ENCODE measurements at regions not wholly inside any gene's neighbourhood (a gene's known extent, or its start where the extent isn't known, plus 50 kb on each side); places are given as distances from the start of the nearest gene placed in this dataset.

DNA sequence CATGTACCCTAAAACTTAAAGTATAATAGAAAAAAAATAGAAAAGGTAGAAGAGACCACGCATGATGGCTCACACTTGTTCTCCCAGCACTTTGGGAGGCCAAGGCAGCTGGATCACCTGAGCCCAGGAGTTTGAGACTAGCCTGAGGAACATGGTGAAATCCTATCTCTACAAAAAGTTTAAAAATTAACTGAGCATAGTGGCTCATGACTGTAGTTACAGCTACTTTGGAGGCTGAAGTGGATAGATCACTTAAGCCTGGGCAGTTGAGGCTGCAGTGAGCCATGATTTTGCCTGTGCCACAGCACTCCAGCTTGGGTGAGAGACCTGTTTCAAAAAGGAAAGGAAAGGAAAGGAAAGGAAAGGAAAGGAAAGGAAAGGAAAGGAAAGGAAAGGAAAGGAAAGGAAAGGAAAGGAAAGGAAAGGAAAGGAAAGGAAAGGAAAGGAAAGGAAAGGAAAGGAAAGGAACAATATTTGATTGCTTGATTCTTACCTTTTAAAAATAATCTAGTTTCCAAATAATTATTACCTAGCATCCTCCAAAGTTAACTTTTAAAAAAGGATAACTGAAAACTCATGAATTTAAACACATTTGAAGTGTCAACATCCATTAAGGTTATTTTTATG is 99.9 kb upstream of the PAX6 start:
- DNase-seq (ENCODE audit: low spot score) = no peak

DNA sequence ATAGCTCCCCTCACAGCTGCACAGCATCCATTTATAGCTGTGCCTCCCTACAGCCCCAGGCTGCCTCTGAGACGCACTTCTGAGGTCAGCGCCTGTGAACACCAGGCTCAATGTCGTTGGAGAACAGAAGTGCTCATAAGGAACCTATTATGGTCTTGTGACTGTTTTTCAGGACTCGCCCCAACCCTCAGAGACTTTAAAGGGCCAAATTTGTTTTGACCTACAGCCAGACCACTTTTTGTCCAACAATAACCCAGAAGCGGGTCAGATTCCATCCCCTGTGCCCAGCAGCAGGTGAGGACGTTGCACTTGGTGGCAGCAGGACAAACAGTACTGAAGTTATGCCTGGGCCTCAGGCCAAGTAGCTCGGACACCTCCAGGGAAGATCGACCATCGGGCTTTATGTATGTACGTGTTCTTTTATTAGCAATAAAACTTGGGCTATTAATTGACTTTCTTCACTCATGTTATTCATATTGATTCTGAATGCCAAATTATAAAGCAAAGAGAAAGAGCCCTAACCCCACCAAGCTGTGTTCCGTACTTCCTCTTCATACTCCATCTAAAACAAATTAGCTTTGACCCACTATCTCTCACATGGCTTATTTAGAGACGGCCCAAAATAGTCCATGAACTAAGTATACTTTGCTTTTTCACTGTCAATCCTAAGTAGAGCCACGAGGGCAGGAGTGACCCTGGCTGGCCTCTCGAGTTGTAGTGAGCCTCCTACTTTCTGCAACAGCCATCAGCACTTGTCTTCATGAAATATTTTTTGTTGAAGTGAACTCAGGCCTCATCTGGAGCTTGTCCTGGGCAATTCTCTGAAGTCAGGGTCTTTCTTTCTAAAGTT is 92.3 kb upstream of the PAX6 start:
- no peak for DNase-seq (ENCODE audit: low spot score)

DNA sequence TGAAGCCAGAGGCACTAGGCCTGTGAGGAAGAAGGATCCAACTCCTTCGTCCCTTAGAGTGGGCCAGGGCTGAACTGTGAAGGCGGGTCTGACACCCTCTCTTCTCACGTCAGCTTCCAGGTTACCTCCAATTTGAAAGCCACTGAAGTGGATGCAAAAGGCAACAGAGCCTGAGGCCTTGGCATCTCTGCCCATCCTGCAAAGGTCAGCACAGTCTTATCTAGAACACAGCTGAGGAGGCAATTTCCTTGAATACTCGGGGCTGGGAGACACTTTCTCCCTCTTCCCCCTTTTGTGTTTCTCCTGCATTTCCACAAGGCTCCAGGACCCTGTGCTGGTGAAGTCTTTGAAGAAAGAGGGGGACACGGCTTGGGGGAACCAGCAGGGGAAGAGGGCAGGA is 91.6 kb upstream of the PAX6 start:
- no peak for DNase-seq (ENCODE audit: low spot score)

DNA sequence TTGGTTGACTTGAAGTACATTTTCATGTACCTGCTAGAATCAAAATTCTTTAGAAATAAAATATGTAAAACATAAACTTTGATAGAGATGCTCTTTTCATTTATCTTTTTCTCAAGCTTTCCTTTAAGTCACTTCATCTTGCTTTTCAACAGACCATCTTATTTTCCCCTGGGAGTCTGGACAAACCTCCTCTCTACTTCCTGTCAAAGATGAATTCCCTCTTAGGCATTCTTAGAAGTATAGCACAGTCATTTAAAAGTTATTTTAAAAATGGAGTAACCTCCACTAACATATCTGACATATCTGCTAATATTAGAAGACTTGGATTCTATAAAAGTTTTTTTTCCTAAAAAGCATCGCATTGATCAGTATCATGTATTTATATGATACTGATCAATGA is 84.8 kb upstream of the PAX6 start:
- DNase-seq (ENCODE audit: low spot score) = no peak

DNA sequence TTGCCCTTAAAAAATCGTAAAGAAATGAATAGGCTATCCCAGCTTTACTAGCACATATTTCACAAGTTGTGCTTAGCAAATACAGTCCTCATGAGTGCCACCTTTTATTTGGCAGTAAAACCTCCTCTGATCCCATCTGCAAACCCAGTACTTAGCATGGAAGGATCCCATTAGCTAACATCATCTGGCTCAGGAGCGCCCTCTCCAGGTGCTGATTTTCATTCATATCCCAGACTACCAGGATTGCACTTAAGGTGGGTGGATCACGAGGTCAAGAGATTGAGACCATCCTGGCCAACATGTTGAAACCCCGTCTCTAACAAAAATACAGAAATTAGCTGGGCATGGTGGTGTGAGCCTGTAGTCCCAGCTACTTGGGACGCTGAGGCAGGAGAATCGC is 76.1 kb upstream of the PAX6 start:
- no peak for DNase-seq (ENCODE audit: low spot score)

DNA sequence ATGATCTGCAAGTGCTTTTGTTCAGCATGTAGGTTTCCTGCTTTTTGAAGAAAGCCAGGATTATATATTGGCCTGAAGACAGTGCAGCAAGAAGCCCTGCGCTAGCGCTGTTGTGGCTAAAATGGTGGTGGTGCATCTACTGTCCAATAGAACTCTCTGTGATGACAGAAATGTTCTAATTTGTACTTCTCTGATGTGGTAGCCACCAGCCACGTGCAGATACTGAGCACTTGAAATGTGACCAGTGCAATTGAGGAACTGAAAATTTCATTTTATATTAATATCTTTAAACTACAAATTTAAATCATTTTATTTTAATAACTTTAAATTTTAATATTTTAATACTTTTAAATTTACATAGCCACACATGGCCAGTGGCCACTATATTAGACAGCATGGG is 73.0 kb upstream of the PAX6 start:
- no peak for DNase-seq (ENCODE audit: low spot score)

DNA sequence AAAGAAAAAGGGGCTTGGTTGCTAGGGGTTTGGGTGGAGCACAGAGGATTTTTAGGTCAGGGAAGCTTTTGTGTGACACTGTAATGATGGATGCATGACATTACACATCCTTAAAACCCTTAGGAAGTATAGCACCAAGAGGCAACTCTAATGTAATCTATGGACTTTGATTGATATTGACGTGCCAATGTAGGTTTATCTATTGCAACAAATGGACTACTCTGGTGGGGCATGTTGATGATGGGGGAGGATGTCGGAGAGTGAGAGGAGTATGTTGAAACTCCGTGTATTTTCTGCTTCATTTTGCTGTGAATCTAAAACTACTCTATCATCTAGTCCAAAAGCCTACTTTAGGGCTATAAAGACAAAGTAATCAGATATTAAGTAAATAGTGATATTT is 72.3 kb upstream of the PAX6 start:
- no peak for DNase-seq (ENCODE audit: low spot score)

DNA sequence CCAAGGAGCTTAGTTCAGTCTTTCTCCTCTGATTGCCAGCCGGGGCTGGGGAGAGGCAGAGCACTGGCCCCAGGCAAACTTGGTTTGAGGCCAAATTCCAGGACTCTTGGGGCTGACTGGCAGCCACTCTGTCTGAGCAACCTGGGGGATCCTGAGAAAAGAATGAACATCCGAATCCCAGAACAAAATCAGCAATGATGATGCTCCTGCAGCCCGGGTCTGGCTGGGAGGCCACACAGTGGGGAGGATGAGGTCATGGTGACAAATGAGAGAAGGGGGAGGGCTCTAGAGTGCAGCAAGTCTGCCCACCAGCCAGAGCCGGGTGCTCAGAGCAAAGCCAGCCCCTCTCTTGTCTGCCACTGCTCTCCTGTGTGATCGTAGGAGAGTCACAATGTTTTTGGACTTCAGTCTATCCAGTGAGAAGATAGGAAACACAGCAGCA is 71.8 kb upstream of the PAX6 start:
- DNase-seq (ENCODE audit: low spot score) = peak; percentile 48

DNA sequence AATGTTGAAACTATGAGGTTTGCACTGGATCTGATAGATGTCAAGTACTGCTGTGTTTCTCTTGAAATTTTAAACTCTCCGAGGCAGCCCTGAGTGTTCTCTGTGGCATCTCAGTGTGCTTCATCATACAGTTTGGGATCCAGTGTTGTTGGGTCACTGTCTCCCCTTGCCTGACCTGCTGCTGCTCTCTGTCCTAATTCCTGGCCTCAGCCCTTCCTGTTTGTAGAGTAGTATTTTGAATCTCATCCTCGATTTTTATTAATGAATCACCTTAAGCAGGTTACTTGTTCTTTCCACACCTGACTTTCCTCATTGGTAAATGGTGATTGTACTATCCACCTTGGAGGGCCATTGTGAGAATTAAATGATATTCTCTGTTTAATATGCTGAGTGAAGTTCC is 70.7 kb upstream of the PAX6 start:
- no peak for DNase-seq (ENCODE audit: low spot score)

DNA sequence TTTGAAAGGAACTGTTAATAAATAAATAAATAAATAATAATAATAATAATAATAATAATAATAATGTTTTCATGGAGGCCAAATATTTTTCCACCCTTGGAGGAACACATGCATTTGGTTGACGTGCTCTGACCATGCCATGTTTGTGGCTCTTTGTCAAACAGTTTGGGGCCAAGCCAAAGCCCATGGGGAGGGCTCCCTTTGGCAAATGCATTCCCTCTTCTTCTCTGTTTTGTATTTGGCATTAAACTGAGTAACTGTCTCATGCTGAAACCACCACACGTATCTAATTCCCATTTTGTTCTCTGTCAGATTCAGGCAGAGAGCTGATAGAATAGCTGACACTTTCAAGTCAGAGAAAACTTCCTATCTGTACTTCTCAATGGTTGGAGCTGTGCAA is 68.6 kb upstream of the PAX6 start:
- DNase-seq (ENCODE audit: low spot score) = no peak

DNA sequence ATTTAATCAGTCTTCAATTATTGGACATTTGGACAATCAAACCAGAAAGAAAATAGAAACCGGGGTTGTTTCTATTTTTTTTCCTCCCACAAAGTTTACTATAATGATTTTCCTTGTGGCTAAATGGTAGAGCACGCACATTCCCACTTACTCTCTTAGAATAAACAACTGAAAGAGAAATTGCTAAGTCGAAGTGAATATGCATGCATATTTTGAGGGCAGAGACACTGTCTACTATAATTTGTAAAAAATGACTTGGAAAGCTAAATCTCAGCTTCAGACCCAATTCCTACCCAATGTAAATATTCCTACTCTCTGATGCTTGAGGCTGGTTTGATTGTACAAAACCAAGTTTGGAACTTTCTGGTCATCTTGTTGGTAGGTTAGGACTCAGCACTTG is 66.7 kb upstream of the PAX6 start:
- no peak for DNase-seq (ENCODE audit: low spot score)

DNA sequence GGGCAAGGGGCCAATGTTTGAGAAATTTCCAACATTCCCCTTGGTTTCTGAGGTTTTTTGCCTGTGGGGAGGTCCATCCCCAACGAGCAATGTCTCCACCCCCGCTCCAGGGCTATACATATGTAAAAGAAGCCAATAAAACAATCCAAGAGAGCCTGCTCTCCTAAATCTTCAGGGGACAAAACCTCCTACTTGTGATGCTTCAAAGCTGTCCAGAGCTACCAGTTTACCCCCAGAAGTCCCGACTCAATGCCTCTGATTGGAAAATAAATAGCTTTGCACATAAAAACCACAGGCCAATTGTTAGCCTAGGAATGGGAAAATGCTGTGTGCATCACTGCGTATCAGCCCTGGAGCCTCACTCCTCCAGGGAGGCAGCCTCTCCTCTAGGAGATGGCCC is 66.0 kb upstream of the PAX6 start:
- DNase-seq (ENCODE audit: low spot score) = no peak

DNA sequence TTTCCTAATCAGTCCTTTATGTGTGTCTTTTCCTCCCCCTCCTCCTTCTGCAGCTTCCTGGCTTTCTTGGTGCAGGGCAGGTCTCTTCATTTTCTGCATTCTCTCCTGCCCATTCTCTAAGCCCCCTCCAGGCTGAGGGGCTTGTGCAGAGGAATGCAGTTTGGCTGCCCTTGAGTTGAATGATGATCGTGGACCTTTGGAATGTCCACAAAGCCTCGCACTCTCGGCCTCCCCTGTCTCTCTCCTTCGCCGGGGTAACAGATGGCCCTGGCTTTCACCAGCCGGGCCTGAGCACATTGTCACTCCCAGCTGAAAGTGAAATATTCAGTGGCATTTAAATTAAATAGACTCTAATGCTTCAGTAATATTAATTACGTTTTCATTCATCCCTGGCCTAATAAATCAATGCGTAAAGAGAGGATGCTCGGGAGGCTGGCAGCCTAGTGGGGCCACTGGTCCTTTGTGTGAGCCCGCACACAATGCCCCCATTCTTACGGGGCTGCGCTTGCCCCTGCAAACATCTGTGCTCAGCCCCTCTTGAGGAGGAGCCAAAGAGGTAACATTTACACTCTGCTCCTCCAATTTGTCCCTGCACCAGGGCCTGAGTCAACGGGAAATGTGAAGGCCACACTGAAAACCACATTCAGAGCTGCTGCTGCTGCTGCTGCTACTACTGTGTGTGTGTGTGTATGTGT is 64.9 kb upstream of the PAX6 start:
- DNase-seq (ENCODE audit: low spot score) = no peak

DNA sequence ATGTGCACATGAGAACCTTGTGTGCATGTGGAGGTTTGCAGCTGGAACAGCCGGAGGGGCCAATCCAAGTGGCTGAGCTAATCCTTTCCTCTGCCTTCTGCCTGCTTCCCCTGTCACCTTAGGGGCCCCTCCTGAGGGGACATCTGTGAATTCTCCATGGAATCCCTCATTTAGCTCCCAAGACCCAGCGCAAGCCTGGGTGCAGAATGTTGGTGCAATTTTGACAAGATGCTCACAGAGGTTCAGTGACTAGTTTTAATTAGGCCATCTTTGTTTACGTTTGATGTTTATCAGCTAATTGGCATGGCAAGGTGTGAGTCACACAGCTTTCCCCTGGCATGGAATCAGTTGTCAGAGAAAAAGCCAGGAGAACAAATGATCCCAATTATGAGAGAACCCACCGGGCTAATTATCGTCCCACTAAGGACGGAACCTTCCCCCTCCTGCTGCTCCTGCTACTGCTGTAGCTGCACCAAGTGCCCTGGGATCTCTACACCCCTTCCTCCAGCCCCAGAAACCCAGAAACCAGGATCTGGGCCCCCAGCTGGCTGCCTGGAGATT is 63.6 kb upstream of the PAX6 start:
- peak; percentile 23 for DNase-seq (ENCODE audit: low spot score)

DNA sequence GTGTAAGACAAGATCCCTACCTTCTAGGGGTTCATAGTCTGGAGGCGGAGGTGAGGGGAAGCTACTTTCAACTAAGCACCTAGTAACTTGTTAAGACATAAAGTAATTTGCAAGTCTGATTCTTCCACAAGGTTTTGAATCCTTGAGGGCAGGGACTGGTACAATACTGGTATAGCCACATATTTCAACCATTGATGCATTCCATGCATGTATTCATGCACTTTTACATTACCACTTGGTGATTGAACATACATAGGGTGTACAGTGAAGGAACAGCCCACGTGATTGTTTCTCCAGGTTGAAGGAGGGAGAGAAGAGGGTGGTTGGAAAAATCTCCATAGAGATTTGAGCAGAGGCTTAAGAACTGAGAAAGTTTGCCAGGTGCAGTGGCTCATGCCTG is 62.0 kb upstream of the PAX6 start:
- DNase-seq (ENCODE audit: low spot score) = no peak

DNA sequence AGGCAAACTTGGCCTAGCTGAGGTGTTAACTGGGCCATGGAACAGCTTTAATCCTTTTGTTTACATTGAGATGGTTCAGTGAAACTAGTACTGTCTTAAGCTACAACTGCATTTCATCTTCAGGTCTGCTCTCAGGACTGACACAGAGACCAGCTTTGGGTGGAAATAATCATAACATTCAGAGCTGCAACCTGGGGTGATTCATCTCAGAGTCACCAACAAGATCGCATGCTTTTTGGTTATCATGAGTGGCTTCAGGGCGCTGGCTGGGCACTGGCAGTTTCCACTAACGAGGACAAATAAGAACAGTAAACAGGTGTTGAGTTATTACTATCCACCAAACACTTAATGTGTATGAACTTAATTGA is 60.9 kb upstream of the PAX6 start:
- no peak for DNase-seq (ENCODE audit: low spot score)

DNA sequence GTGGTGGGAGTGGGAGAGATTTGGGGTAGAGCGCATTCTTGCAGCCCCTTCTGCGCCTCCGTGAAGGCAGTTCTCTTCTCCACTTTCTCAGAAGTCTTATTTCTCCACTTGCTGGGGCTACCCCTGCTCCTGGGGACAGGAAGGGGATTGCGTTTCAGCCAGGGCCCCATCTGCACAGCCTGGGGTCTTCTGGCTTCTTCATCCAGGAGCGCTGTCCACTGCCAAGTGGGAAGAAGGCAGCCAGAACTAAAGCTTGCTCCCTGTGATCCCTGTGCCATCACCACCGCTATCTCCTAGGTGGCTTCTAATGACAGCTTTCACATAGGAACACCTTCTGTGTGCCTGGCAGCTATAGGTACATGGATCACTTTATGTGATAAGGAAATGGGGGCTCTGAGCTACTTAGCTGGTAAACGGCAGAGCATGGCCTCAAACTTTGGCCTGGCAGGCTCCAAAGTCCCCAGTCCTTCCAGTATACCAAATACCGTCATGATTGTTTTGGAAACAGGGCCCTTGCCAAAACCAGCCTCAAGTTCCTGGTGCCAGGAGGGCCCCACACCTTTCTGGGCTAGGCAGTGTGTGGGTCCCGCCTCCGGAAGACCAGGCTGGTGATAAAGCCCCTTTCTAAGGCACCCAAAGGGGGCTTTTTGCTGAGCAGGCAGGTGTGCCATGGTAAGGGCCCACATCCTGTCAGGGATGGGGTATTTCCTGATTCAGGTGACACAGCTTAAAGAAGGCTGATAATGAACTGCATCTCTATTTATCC is 60.4 kb upstream of the PAX6 start:
- no peak for DNase-seq (ENCODE audit: low spot score)

DNA sequence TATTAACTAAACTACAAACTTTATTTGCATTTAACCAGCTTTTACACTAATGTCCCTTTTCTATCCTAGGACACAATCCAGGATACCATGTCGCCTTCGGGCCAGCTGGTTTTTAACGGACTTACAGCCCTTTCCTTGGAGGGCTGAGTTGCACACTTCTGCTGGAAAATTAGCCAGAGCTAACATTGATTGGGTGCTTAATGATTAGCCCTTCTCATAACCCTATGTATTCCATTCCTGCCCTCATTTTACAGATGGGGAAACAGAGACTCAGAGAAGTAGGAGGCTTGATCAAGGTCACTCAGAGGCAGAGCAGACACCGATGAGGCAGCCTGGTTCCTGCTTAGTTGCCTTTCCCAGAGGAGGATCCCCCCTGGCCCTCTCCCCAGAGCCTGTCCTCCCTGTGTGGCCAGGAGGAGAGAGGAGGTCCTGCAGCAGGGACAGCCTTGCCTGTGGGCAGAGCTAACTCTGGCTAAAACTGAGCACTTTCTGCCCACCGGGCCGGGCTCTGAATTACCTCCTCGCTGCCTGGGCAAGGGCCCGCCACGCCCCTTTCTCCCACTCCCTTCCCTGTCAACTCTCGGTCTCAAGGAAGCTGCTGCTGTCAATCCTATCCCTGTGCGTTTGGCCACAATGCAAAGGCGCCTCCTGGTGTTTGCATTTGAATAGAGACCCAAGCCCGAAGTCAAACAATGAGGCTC is 59.6 kb upstream of the PAX6 start:
- peak; percentile 25 for DNase-seq (ENCODE audit: low spot score)

DNA sequence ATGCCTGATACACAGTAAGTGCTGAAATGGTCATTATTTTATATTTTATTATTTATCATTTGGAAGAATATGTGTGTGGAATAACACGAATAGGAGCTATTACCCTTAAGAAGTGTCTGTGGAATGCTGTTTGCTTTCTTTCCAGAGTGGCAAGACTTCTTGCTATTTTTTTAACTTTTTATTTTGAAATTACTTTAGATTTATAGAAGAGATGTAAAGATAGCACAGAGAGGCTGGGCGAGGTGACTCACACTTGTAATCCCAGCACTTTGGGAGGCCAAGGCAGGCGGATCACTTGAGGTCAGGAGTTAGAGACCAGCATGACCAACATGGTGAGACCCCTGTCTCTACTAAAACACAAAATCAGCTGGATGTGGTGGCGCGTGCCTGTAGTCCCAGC is 58.9 kb upstream of the PAX6 start:
- no peak for DNase-seq (ENCODE audit: low spot score)

DNA sequence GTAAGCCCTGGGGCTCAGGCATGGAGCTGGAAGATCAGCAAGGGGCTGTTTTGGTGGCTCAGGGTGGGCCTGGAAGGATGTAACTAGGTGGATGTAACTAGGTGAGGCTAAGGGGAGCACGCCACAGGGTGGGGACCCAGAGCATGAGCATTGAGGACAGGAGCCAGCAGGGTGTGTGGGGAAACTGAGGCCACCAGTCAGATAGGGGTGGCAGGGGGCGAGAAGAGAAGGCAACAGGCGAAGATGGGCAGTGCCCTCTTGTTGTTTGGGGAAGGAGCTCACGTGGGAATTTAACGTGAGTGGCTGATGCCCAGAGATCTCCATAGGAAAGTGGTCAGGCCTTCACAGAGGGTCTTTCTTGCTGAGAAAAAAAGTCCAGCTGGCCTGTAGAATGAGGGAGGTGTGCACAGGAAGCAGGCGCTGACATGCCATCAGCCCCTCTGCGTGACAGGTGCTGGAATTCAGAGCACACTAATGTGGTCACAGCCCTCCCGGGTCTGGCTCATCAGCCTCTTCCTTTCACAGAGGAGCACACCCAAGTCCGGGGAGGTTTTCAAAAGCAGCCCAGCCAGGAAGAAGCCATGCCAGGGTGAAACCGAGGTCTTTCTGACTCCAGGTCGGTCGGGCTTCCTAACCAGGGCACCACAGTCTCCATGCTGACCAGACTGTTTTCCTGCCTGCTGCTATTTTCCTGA is 54.6 kb upstream of the PAX6 start:
- DNase-seq (ENCODE audit: low spot score) = no peak

All from H4 (cell line).